ENCODE measurements at regions not wholly inside any gene's neighbourhood (a gene's known extent, or its start where the extent isn't known, plus 50 kb on each side); places are given as distances from the start of the nearest gene placed in this dataset.

- Mint-ChIP-seq H3K27me3 (no peaks in the 10 kb centered on the region), H3K9me3 (no peaks in the 10 kb centered on the region), H3K4me3 (no peak overlapping the region), H3K36me3 (no peaks in the 10 kb centered on the region), H3K27ac (no peak overlapping the region), H3K4me1 (no peaks in the 10 kb centered on the region)
- H3K36me3 ChIP-seq (ENCODE audit: control insufficient read depth in 2 of 2, extremely low read depth in 1 of 2, insufficient read depth in 1 of 2, low read length in 1 of 2), result no peaks in the 10 kb centered on the region
- CTCF ChIA-PET, result no interaction called here
- H3K27ac ChIP-seq (ENCODE audit: low read length), result no peak overlapping the region
- H3K4me1 ChIP-seq (ENCODE audit: control insufficient read depth in 1 of 2, extremely low read depth in 1 of 2, insufficient read depth in 2 of 2, low read length in 2 of 2), result no peaks in the 10 kb centered on the region
- DNase-seq, result no peak
- H3K27me3 ChIP-seq (replicated peaks in 1 of 2; ENCODE audit: control insufficient read depth in 2 of 2, extremely low read depth in 1 of 2, insufficient read depth in 2 of 2, low read length in 1 of 2), result no peaks in the 10 kb centered on the region
- 62% methylated on average over 2 of the region's 7 CpGs for WGBS (ENCODE audit: insufficient coverage)
- H3K9me3 ChIP-seq, result no peaks in the 10 kb centered on the region
- POLR2A ChIA-PET, result interaction anchor here in 1 of 2 donors (0.8 kb wide), 1 partner anchor 115 kb away, joined by 3 read pairs; no protein-coding TSS in a partner anchor
- no peak for ATAC-seq (replicated peaks in 1 of 4)
- H3K4me3 ChIP-seq (ENCODE audit: control insufficient read depth in 1 of 2, extremely low read depth in 1 of 2, low read length in 1 of 2), result no peak overlapping the region
These were observed 611.9 kb upstream of the CCDC54 start for GRCh38 chr3:106765342-106765741.

- Mint-ChIP-seq H3K36me3 (no peaks in the 10 kb centered on the region), H3K4me3 (no peak overlapping the region), H3K9me3 (no peaks in the 10 kb centered on the region), H3K4me1 (no peaks in the 10 kb centered on the region), H3K27ac (no peak overlapping the region), H3K27me3 (no peaks in the 10 kb centered on the region)
- no peak for ATAC-seq (replicated peaks in 1 of 4)
- POLR2A ChIA-PET, result no interaction called here
- DNase-seq, result no peak
- CTCF ChIA-PET, result no interaction called here
- Histone ChIP-seq H3K4me3 (ENCODE audit: control insufficient read depth in 1 of 2, extremely low read depth in 1 of 2, low read length in 1 of 2) (no peak overlapping the region), H3K36me3 (ENCODE audit: control insufficient read depth in 2 of 2, extremely low read depth in 1 of 2, insufficient read depth in 1 of 2, low read length in 1 of 2) (no peaks in the 10 kb centered on the region), H3K4me1 (ENCODE audit: control insufficient read depth in 1 of 2, extremely low read depth in 1 of 2, insufficient read depth in 2 of 2, low read length in 2 of 2) (no peaks in the 10 kb centered on the region), H3K27me3 (replicated peaks in 1 of 2; ENCODE audit: control insufficient read depth in 2 of 2, extremely low read depth in 1 of 2, insufficient read depth in 2 of 2, low read length in 1 of 2) (no peaks in the 10 kb centered on the region), H3K27ac (ENCODE audit: low read length) (no peak overlapping the region), H3K9me3 (no peaks in the 10 kb centered on the region)
These were observed 608.2 kb upstream of the CCDC54 start for GRCh38 chr3:106768941-106769480.

GRCh38 chr3:106773795-106774194 is 603.4 kb upstream of the CCDC54 start:
- DNase-seq (no peak), ATAC-seq (replicated peaks in 1 of 4) (no peak)
- no CpG with 5 or more reads among the region's 1 CpG for WGBS (ENCODE audit: insufficient coverage)
- Mint-ChIP-seq H3K4me1 (no peaks in the 10 kb centered on the region), H3K4me3 (no peak overlapping the region), H3K36me3 (no peaks in the 10 kb centered on the region), H3K27ac (no peak overlapping the region), H3K27me3 (no peaks in the 10 kb centered on the region), H3K9me3 (peaks cover 2 to 5% (median 3%) of the 10 kb centered on the region in 3 donors)
- Histone ChIP-seq H3K9me3 (no peaks in the 10 kb centered on the region), H3K4me1 (ENCODE audit: control insufficient read depth in 1 of 2, extremely low read depth in 1 of 2, insufficient read depth in 2 of 2, low read length in 2 of 2) (no peaks in the 10 kb centered on the region), H3K4me3 (ENCODE audit: control insufficient read depth in 1 of 2, extremely low read depth in 1 of 2, low read length in 1 of 2) (no peak overlapping the region), H3K36me3 (ENCODE audit: control insufficient read depth in 2 of 2, extremely low read depth in 1 of 2, insufficient read depth in 1 of 2, low read length in 1 of 2) (no peaks in the 10 kb centered on the region), H3K27ac (ENCODE audit: low read length) (no peak overlapping the region), H3K27me3 (replicated peaks in 1 of 2; ENCODE audit: control insufficient read depth in 2 of 2, extremely low read depth in 1 of 2, insufficient read depth in 2 of 2, low read length in 1 of 2) (no peaks in the 10 kb centered on the region)
- POLR2A ChIA-PET, result no interaction called here
- CTCF ChIA-PET, result no interaction called here

GRCh38 chr3:106783231-106783630 is 594.0 kb upstream of the CCDC54 start:
- H3K27me3 Mint-ChIP-seq, result no peaks in the 10 kb centered on the region
- H3K9me3 Mint-ChIP-seq, result no peaks in the 10 kb centered on the region
- no peak overlapping the region for H3K27ac ChIP-seq (ENCODE audit: low read length)
- no peaks in the 10 kb centered on the region for H3K27me3 ChIP-seq (replicated peaks in 1 of 2; ENCODE audit: control insufficient read depth in 2 of 2, extremely low read depth in 1 of 2, insufficient read depth in 2 of 2, low read length in 1 of 2)
- ChIA-PET CTCF (interaction anchor here in 1 of 2 donors (0.6 kb wide), 1 partner anchor 152 kb away, joined by 3 read pairs; no protein-coding TSS in a partner anchor), POLR2A (no interaction called here)
- H3K36me3 Mint-ChIP-seq, result no peaks in the 10 kb centered on the region
- H3K27ac Mint-ChIP-seq, result no peak overlapping the region
- H3K4me1 Mint-ChIP-seq, result no peaks in the 10 kb centered on the region
- no peak overlapping the region for H3K4me3 Mint-ChIP-seq
- no peak overlapping the region for H3K4me3 ChIP-seq (ENCODE audit: control insufficient read depth in 1 of 2, extremely low read depth in 1 of 2, low read length in 1 of 2)
- ATAC-seq (replicated peaks in 1 of 4) (no peak), DNase-seq (no peak)
- H3K4me1 ChIP-seq (ENCODE audit: control insufficient read depth in 1 of 2, extremely low read depth in 1 of 2, insufficient read depth in 2 of 2, low read length in 2 of 2), result no peaks in the 10 kb centered on the region
- H3K9me3 ChIP-seq, result no peaks in the 10 kb centered on the region
- no peaks in the 10 kb centered on the region for H3K36me3 ChIP-seq (ENCODE audit: control insufficient read depth in 2 of 2, extremely low read depth in 1 of 2, insufficient read depth in 1 of 2, low read length in 1 of 2)

GRCh38 chr3:106789276-106789675 is 588.0 kb upstream of the CCDC54 start:
- ATAC-seq (replicated peaks in 1 of 4) (no peak), DNase-seq (no peak)
- H3K27me3 Mint-ChIP-seq, result no peaks in the 10 kb centered on the region
- Histone ChIP-seq H3K36me3 (ENCODE audit: control insufficient read depth in 2 of 2, extremely low read depth in 1 of 2, insufficient read depth in 1 of 2, low read length in 1 of 2) (no peaks in the 10 kb centered on the region), H3K9me3 (no peaks in the 10 kb centered on the region), H3K4me3 (ENCODE audit: control insufficient read depth in 1 of 2, extremely low read depth in 1 of 2, low read length in 1 of 2) (no peak overlapping the region), H3K27ac (ENCODE audit: low read length) (no peak overlapping the region), H3K4me1 (ENCODE audit: control insufficient read depth in 1 of 2, extremely low read depth in 1 of 2, insufficient read depth in 2 of 2, low read length in 2 of 2) (no peaks in the 10 kb centered on the region), H3K27me3 (replicated peaks in 1 of 2; ENCODE audit: control insufficient read depth in 2 of 2, extremely low read depth in 1 of 2, insufficient read depth in 2 of 2, low read length in 1 of 2) (peaks cover 0 to 5% of the 10 kb centered on the region in 2 experiments)
- peaks cover 0 to 5% (median 0%) of the 10 kb centered on the region in 3 donors for H3K9me3 Mint-ChIP-seq
- POLR2A ChIA-PET, result no interaction called here
- no peaks in the 10 kb centered on the region for H3K4me1 Mint-ChIP-seq
- H3K36me3 Mint-ChIP-seq, result no peaks in the 10 kb centered on the region
- CTCF ChIA-PET, result interaction anchor here in 1 of 2 donors (0.5 kb wide), 1 partner anchor 31 kb away, joined by 4 read pairs; no protein-coding TSS in a partner anchor
- H3K27ac Mint-ChIP-seq, result no peak overlapping the region
- no peak overlapping the region for H3K4me3 Mint-ChIP-seq
- WGBS (ENCODE audit: insufficient coverage), result no CpG with 5 or more reads among the region's 4 CpGs

GRCh38 chr3:106792716-106793115 is 584.5 kb upstream of the CCDC54 start:
- POLR2A ChIA-PET, result no interaction called here

GRCh38 chr3:106794442-106794841 is 582.8 kb upstream of the CCDC54 start:
- H3K9me3 Mint-ChIP-seq, result peaks cover 0 to 5% (median 0%) of the 10 kb centered on the region in 3 donors
- H3K27ac ChIP-seq (ENCODE audit: low read length), result no peak overlapping the region
- H3K4me3 ChIP-seq (ENCODE audit: control insufficient read depth in 1 of 2, extremely low read depth in 1 of 2, low read length in 1 of 2), result no peak overlapping the region
- no peaks in the 10 kb centered on the region for H3K9me3 ChIP-seq
- H3K27me3 Mint-ChIP-seq, result no peaks in the 10 kb centered on the region
- H3K4me3 Mint-ChIP-seq, result no peak overlapping the region
- WGBS (ENCODE audit: insufficient coverage), result 100% methylated on average over 2 of the region's 3 CpGs
- no peak for ATAC-seq (replicated peaks in 1 of 4)
- ChIA-PET CTCF (no interaction called here), POLR2A (no interaction called here)
- peaks cover 0 to 5% of the 10 kb centered on the region in 2 experiments for H3K27me3 ChIP-seq (replicated peaks in 1 of 2; ENCODE audit: control insufficient read depth in 2 of 2, extremely low read depth in 1 of 2, insufficient read depth in 2 of 2, low read length in 1 of 2)
- H3K4me1 Mint-ChIP-seq, result no peaks in the 10 kb centered on the region
- H3K4me1 ChIP-seq (ENCODE audit: control insufficient read depth in 1 of 2, extremely low read depth in 1 of 2, insufficient read depth in 2 of 2, low read length in 2 of 2), result no peaks in the 10 kb centered on the region
- no peak for DNase-seq
- H3K27ac Mint-ChIP-seq, result no peak overlapping the region
- no peaks in the 10 kb centered on the region for H3K36me3 Mint-ChIP-seq
- H3K36me3 ChIP-seq (ENCODE audit: control insufficient read depth in 2 of 2, extremely low read depth in 1 of 2, insufficient read depth in 1 of 2, low read length in 1 of 2), result no peaks in the 10 kb centered on the region

More at GRCh38 chr3:106792716-106793115, 584.5 kb upstream of the CCDC54 start:
- Mint-ChIP-seq H3K36me3 (no peaks in the 10 kb centered on the region), H3K27ac (no peak overlapping the region), H3K9me3 (peaks cover 0 to 5% (median 0%) of the 10 kb centered on the region in 3 donors), H3K27me3 (no peaks in the 10 kb centered on the region), H3K4me3 (no peak overlapping the region), H3K4me1 (no peaks in the 10 kb centered on the region)
- DNase-seq (no peak), ATAC-seq (replicated peaks in 1 of 4) (no peak)
- no peak overlapping the region for H3K4me3 ChIP-seq (ENCODE audit: control insufficient read depth in 1 of 2, extremely low read depth in 1 of 2, low read length in 1 of 2)
- no peak overlapping the region for H3K27ac ChIP-seq (ENCODE audit: low read length)
- H3K9me3 ChIP-seq, result no peaks in the 10 kb centered on the region
- H3K4me1 ChIP-seq (ENCODE audit: control insufficient read depth in 1 of 2, extremely low read depth in 1 of 2, insufficient read depth in 2 of 2, low read length in 2 of 2), result no peaks in the 10 kb centered on the region
- WGBS (ENCODE audit: insufficient coverage), result no CpG with 5 or more reads among the region's 1 CpG
- CTCF ChIA-PET, result no interaction called here
- peaks cover 0 to 5% of the 10 kb centered on the region in 2 experiments for H3K27me3 ChIP-seq (replicated peaks in 1 of 2; ENCODE audit: control insufficient read depth in 2 of 2, extremely low read depth in 1 of 2, insufficient read depth in 2 of 2, low read length in 1 of 2)
- no peaks in the 10 kb centered on the region for H3K36me3 ChIP-seq (ENCODE audit: control insufficient read depth in 2 of 2, extremely low read depth in 1 of 2, insufficient read depth in 1 of 2, low read length in 1 of 2)
